ENCODE measurements at regions not wholly inside any gene's neighbourhood (a gene's known extent, or its start where the extent isn't known, plus 50 kb on each side); places are given as distances from the start of the nearest gene placed in this dataset.

- ChIA-PET POLR2A (no interaction called here), CTCF (no interaction called here)
Observed at GRCh38 chr4:71691416-71692073, 92.3 kb downstream of the GC start.

GRCh38 chr4:71689822-71690221 lies 94.1 kb downstream of the GC start:
- ChIA-PET POLR2A (no interaction called here), CTCF (no interaction called here)

GRCh38 chr4:71687056-71687455 lies 96.8 kb downstream of the GC start:
- ChIA-PET CTCF (no interaction called here), POLR2A (no interaction called here)

- POLR2A ChIA-PET = no interaction called here
- CTCF ChIA-PET = no interaction called here
Observed at GRCh38 chr4:71685975-71686374, 97.9 kb downstream of the GC start.

GRCh38 chr4:71683309-71683708 lies 100.6 kb downstream of the GC start:
- POLR2A ChIA-PET = no interaction called here
- CTCF ChIA-PET = no interaction called here

- CTCF ChIA-PET = no interaction called here
- POLR2A ChIA-PET = no interaction called here
Observed at GRCh38 chr4:71680706-71681105, 103.2 kb downstream of the GC start.

- CTCF ChIA-PET = no interaction called here
- POLR2A ChIA-PET = no interaction called here
Observed at GRCh38 chr4:71677568-71677967, 106.3 kb downstream of the GC start.

GRCh38 chr4:71669291-71669690 lies 114.6 kb downstream of the GC start:
- POLR2A ChIA-PET = no interaction called here
- CTCF ChIA-PET = interaction anchor here (1.2 kb wide), 1 partner anchor 10 kb away, joined by 3 read pairs; no protein-coding TSS in a partner anchor

- ChIA-PET POLR2A (no interaction called here), CTCF (no interaction called here)
Observed at GRCh38 chr4:71665358-71665757, 118.5 kb downstream of the GC start.

- CTCF ChIA-PET = no interaction called here
- POLR2A ChIA-PET = no interaction called here
Observed at GRCh38 chr4:71664366-71664765, 119.5 kb downstream of the GC start.

- ChIA-PET CTCF (no interaction called here), POLR2A (no interaction called here)
Observed at GRCh38 chr4:71663780-71664179, 120.1 kb downstream of the GC start.

GRCh38 chr4:71659979-71660378 lies 123.9 kb downstream of the GC start:
- ChIA-PET CTCF (no interaction called here), POLR2A (no interaction called here)

- ChIA-PET CTCF (no interaction called here), POLR2A (no interaction called here)
Observed at GRCh38 chr4:71648923-71649322, 135.0 kb downstream of the GC start.

GRCh38 chr4:71648448-71648847 lies 135.4 kb downstream of the GC start:
- ChIA-PET POLR2A (no interaction called here), CTCF (no interaction called here)

GRCh38 chr4:71639380-71639779 lies 144.5 kb downstream of the GC start:
- CTCF ChIA-PET = no interaction called here
- POLR2A ChIA-PET = no interaction called here

- ChIA-PET POLR2A (no interaction called here), CTCF (no interaction called here)
Observed at GRCh38 chr4:71635139-71635748, 148.6 kb downstream of the GC start.

- ChIA-PET CTCF (no interaction called here), POLR2A (no interaction called here)
Observed at GRCh38 chr4:71634364-71634763, 149.5 kb downstream of the GC start.

- ChIA-PET POLR2A (no interaction called here), CTCF (no interaction called here)
Observed at GRCh38 chr4:71630803-71631202, 153.1 kb downstream of the GC start.

- CTCF ChIA-PET = no interaction called here
- POLR2A ChIA-PET = no interaction called here
Observed at GRCh38 chr4:71625005-71625404, 158.9 kb downstream of the GC start.

All from activated CD8-positive, alpha-beta memory T cell treated with anti-CD3 and anti-CD28 coated beads for 36 hours (primary cell).